IMR-90 (cell line): ENCODE measurements at regions not wholly inside any gene's neighbourhood (a gene's known extent, or its start where the extent isn't known, plus 50 kb on each side); places are given as distances from the start of the nearest gene placed in this dataset.

Source experiments
- ATAC-seq: fragments of 200-7000 bp; cut with Tn5 transposase; 2 replicates; pipeline ENCODE4 v1.9.1; 2020; ENCODE audit warnings: low read depth, mild to moderate bottlenecking, moderate library complexity
- BruUV-seq: library from RNA; stranded (reverse); fragments of 400-500 nt; replicated peaks from 2 replicates; lab custom pipeline; 2021; lab: Mats Ljungman, UMichigan
- CTCF ChIA-PET: fragments of 300-600 bp; formaldehyde crosslinking; extraction: SDS; loops from one replicate; lab custom pipeline; 2021; ENCODE audit warnings: antibody characterized with exemption; lab: Yijun Ruan, JAX
- POLR2A ChIA-PET: fragments of 300-600 bp; sonication (Branson Sonifier 250); formaldehyde crosslinking; loops from one replicate; lab custom pipeline; 2022; ENCODE audit warnings: antibody characterized with exemption; ENCODE audit not compliant: unreplicated experiment; lab: Charles Lee
- DNase-seq: peaks from one replicate; pipeline ENCODE4 v3.0.0; 2013
- H2AFZ ChIP-seq: replicated peaks from 2 replicates; pipeline ENCODE3; 2013; ENCODE audit warnings: low read length, mild to moderate bottlenecking; ENCODE audit not compliant: poor library complexity
- H2AK5ac ChIP-seq: 2 replicates; pipeline ENCODE4 v1.6.1; 2013; ENCODE audit warnings: low read depth, low read length, inconsistent platforms
- H2AK9ac ChIP-seq: replicated peaks from 2 replicates; pipeline ENCODE3; 2013; ENCODE audit warnings: mild to moderate bottlenecking, low read depth, low read length, moderate library complexity; ENCODE audit not compliant: poor library complexity
- H2BK120ac ChIP-seq: 2 replicates; pipeline ENCODE4 v1.6.1; 2013; ENCODE audit warnings: low read depth, low read length, inconsistent platforms
- H2BK15ac ChIP-seq: 3 replicates; pipeline ENCODE4 v1.6.1; 2013; ENCODE audit warnings: low read depth, low read length, inconsistent platforms
- H2BK20ac ChIP-seq: 2 replicates; pipeline ENCODE4 v1.6.1; 2013; ENCODE audit warnings: low read depth, mild to moderate bottlenecking, inconsistent platforms, low read length, moderate library complexity
- H2BK5ac ChIP-seq: 2 replicates; pipeline ENCODE4 v1.6.1; 2013; ENCODE audit warnings: mild to moderate bottlenecking, low read depth, low read length, inconsistent platforms; ENCODE audit not compliant: poor library complexity, severe bottlenecking
- H3K14ac ChIP-seq: replicated peaks from 2 replicates; pipeline ENCODE4 v1.6.1; 2013; ENCODE audit warnings: low read depth, low read length, inconsistent platforms
- H3K18ac ChIP-seq: 2 replicates; pipeline ENCODE4 v1.6.1; 2013; ENCODE audit warnings: low read depth, low read length, control low read depth
- H3K23ac ChIP-seq: 2 replicates; pipeline ENCODE4 v1.6.1; 2013; ENCODE audit warnings: low read depth, low read length, inconsistent platforms
- H3K27ac ChIP-seq: 2 replicates; pipeline ENCODE4 v1.5.1; 2013; ENCODE audit warnings: mild to moderate bottlenecking, control low read depth, low read length; ENCODE audit not compliant: insufficient read depth
- H3K27me3 ChIP-seq: 2 replicates; pipeline ENCODE4 v1.6.1; 2013; ENCODE audit warnings: low read length; ENCODE audit not compliant: control insufficient read depth, insufficient read depth
- H3K36me3 ChIP-seq: 2 replicates; pipeline ENCODE4 v1.6.1; 2013; ENCODE audit warnings: low read length, mixed read lengths; ENCODE audit not compliant: control insufficient read depth, insufficient read depth
- H3K4ac ChIP-seq: 2 replicates; pipeline ENCODE4 v1.6.1; 2013; ENCODE audit warnings: low read depth, low read length, inconsistent platforms
- H3K4me1 ChIP-seq: 2 replicates; pipeline ENCODE4 v1.6.1; 2013; ENCODE audit warnings: low read length, mixed read lengths; ENCODE audit not compliant: control insufficient read depth, insufficient read depth
- H3K4me2 ChIP-seq: 2 replicates; pipeline ENCODE4 v1.6.1; 2013; ENCODE audit warnings: low read depth, mild to moderate bottlenecking, control low read depth, low read length, moderate library complexity
- H3K4me3 ChIP-seq: 2 replicates; pipeline ENCODE4 v1.5.1; 2013; ENCODE audit warnings: low read depth, mild to moderate bottlenecking, control low read depth, low read length, moderate library complexity; ENCODE audit not compliant: insufficient read depth
- H3K56ac ChIP-seq: 2 replicates; pipeline ENCODE4 v1.6.1; 2013; ENCODE audit warnings: low read length, inconsistent platforms; ENCODE audit not compliant: insufficient read depth; ENCODE audit errors: extremely low read depth
- H3K79me1 ChIP-seq, 2 experiments: 2 replicates each; pipeline ENCODE4 v1.6.1; 2013; ENCODE audit warnings: low read length in 2 of 2, inconsistent platforms in 1 of 2, low read depth in 1 of 2
- H3K9ac ChIP-seq: 2 replicates; pipeline ENCODE4 v1.6.1; 2013; ENCODE audit warnings: low read depth, low read length, control low read depth
- H3K9me1 ChIP-seq: 2 replicates; pipeline ENCODE4 v1.6.1; 2013; ENCODE audit warnings: low read length, inconsistent platforms; ENCODE audit not compliant: insufficient read depth
- H3K9me3 ChIP-seq: 2 replicates; pipeline ENCODE4 v1.6.1; 2013; ENCODE audit warnings: low read length; ENCODE audit not compliant: control insufficient read depth, insufficient read depth
- H4K20me1 ChIP-seq: 2 replicates; pipeline ENCODE4 v1.6.1; 2013; ENCODE audit warnings: low read length, inconsistent platforms; ENCODE audit not compliant: insufficient read depth
- H4K5ac ChIP-seq: 2 replicates; pipeline ENCODE4 v1.6.1; 2013; ENCODE audit warnings: mild to moderate bottlenecking, low read depth, low read length, control low read depth
- H4K8ac ChIP-seq, 2 experiments: 2 replicates each; pipeline ENCODE4 v1.6.1; 2013; ENCODE audit warnings: low read depth in 2 of 2, low read length in 2 of 2, control low read depth in 1 of 2, inconsistent platforms in 1 of 2
- H4K91ac ChIP-seq: 2 replicates; pipeline ENCODE4 v1.6.1; 2013; ENCODE audit warnings: low read depth, low read length, inconsistent platforms; ENCODE audit not compliant: insufficient read depth
- BHLHE40 ChIP-seq: fragments of 150-350 bp; IDR thresholded peaks from 2 replicates; pipeline ENCODE4 v1.6.1; 2016; ENCODE audit warnings: mild to moderate bottlenecking, low read depth, low read length
- CEBPB ChIP-seq: IDR thresholded peaks from 2 replicates; pipeline ENCODE4 v1.6.1; 2012; ENCODE audit warnings: low read depth, low read length, improper control_type of control experiment
- CHD1 ChIP-seq: IDR thresholded peaks from 2 replicates; pipeline ENCODE4 v1.6.1; 2012; ENCODE audit warnings: low read depth, low read length, improper control_type of control experiment
- CTCF ChIP-seq: conservative IDR thresholded peaks from 2 replicates; pipeline ENCODE4 v1.5.1; 2012; ENCODE audit warnings: mild to moderate bottlenecking, low read depth, low read length, improper control_type of control experiment
- ELK1 ChIP-seq: fragments of 150-350 bp; IDR thresholded peaks from 2 replicates; pipeline ENCODE4 v1.6.1; 2016; ENCODE audit warnings: low read depth, mild to moderate bottlenecking, low read length, moderate library complexity, borderline replicate concordance
- FOS ChIP-seq: fragments of 150-350 bp; IDR thresholded peaks from 2 replicates; pipeline ENCODE4 v1.6.1; 2016; ENCODE audit warnings: low read depth, low read length
- MAFK ChIP-seq: IDR thresholded peaks from 2 replicates; pipeline ENCODE4 v1.6.1; 2012; ENCODE audit warnings: low read depth, low read length, improper control_type of control experiment
- MAZ ChIP-seq: IDR thresholded peaks from 2 replicates; pipeline ENCODE4 v1.6.1; 2012; ENCODE audit warnings: low read depth, mild to moderate bottlenecking, low read length, improper control_type of control experiment, moderate library complexity, borderline replicate concordance
- MXI1 ChIP-seq: IDR thresholded peaks from 2 replicates; pipeline ENCODE4 v1.6.1; 2012; ENCODE audit warnings: low read depth, mild to moderate bottlenecking, low read length, moderate library complexity, borderline replicate concordance
- NFE2L2 ChIP-seq: fragments of 150-350 bp; IDR thresholded peaks from 2 replicates; pipeline ENCODE4 v1.6.1; 2016; ENCODE audit warnings: low read depth, mild to moderate bottlenecking, low read length
- POLR2A ChIP-seq: IDR thresholded peaks from 2 replicates; pipeline ENCODE4 v1.6.1; 2012; ENCODE audit warnings: mild to moderate bottlenecking, low read depth, low read length
- RAD21 ChIP-seq: IDR thresholded peaks from 2 replicates; pipeline ENCODE4 v1.6.1; 2012; ENCODE audit warnings: low read length, improper control_type of control experiment
- RCOR1 ChIP-seq: IDR thresholded peaks from 2 replicates; pipeline ENCODE4 v1.6.1; 2012; ENCODE audit warnings: mild to moderate bottlenecking, low read length, improper control_type of control experiment; ENCODE audit not compliant: insufficient replicate concordance
- RFX5 ChIP-seq: IDR thresholded peaks from 2 replicates; pipeline ENCODE4 v1.8.0; 2012; ENCODE audit warnings: low read depth, mild to moderate bottlenecking, low read length, moderate library complexity
- SMC3 ChIP-seq: fragments of 150-350 bp; IDR thresholded peaks from 2 replicates; pipeline ENCODE4 v1.6.1; 2016; ENCODE audit warnings: low read depth, mild to moderate bottlenecking, antibody characterized with exemption, low read length, moderate library complexity
- USF2 ChIP-seq: fragments of 150-350 bp; IDR thresholded peaks from 2 replicates; pipeline ENCODE4 v1.6.1; 2017; ENCODE audit warnings: mild to moderate bottlenecking, antibody characterized with exemption, low read length, low read depth
- WGBS, 2 experiments: methylation state at CpG; one replicate each; pipeline versions ENCODE4 v1.1.5 to v1.1.7; 2013; ENCODE audit warnings: missing lambda C conversion rate in 2 of 2; ENCODE audit not compliant: insufficient read length in 1 of 2; ENCODE audit errors: extremely low coverage in 2 of 2; 5-methylcytosine and 5-hydroxymethylcytosine counted together
- dilution Hi-C: fragments of 300-500 bp; cut with HindIII; formaldehyde crosslinking; loops from one replicate; pipeline ENCODE4 v1.14.3; 2018; ENCODE audit warnings: low sequenced_read_pairs; ENCODE audit not compliant: unreplicated experiment
- in situ Hi-C: fragments of 300-500 bp; cut with MboI; formaldehyde crosslinking; loops from 3 replicates; pipeline ENCODE4 v1.14.3; 2019; ENCODE audit warnings: low sequenced_read_pairs, inconsistent platforms, mixed read lengths
- intact Hi-C: fragments of 100-400 bp; cut with micrococcal nuclease; formaldehyde crosslinking; loops from 2 replicates; pipeline ENCODE4 v1.10.0; 2022

- no peak overlapping the region for H3K14ac ChIP-seq
- no peak overlapping the region for H3K18ac ChIP-seq
- H4K8ac ChIP-seq = no peak overlapping the region
- dilution Hi-C loops (no loop called here), in situ Hi-C loops (no loop called here), intact Hi-C loops (no loop called here)
- H3K79me1 ChIP-seq = no peaks in the 10 kb centered on the region
- H2BK20ac ChIP-seq = no peak overlapping the region
- no peak overlapping the region for H2AFZ ChIP-seq
- no peaks in the 10 kb centered on the region for H3K4me1 ChIP-seq
- no peak overlapping the region for H3K27ac ChIP-seq
- H3K9me3 ChIP-seq = peaks cover 4% of the 10 kb centered on the region
- no CpG with 5 or more reads among the region's 1 CpG for WGBS, 2 experiments
- H4K5ac ChIP-seq = no peak overlapping the region
- H2AK9ac ChIP-seq = no peak overlapping the region
- H3K4me2 ChIP-seq = no peak overlapping the region
- no peak overlapping the region for H4K91ac ChIP-seq
- DNase-seq (no peak), ATAC-seq (no peak)
- CTCF ChIA-PET = no interaction called here
- H3K4me3 ChIP-seq = no peak overlapping the region
- H3K9ac ChIP-seq = no peak overlapping the region
- H4K20me1 ChIP-seq = no peaks in the 10 kb centered on the region
- no peak overlapping the region for H3K4ac ChIP-seq
- no peak for TF ChIP-seq CHD1
- no peak for TF ChIP-seq RAD21
- no peak for TF ChIP-seq CEBPB
- no peak for TF ChIP-seq RCOR1
- TF ChIP-seq MAFK = no peak
- TF ChIP-seq NFE2L2 = no peak
- TF ChIP-seq BHLHE40 = no peak
- no peak for TF ChIP-seq ELK1
- TF ChIP-seq MXI1 = no peak
- TF ChIP-seq USF2 = no peak
- TF ChIP-seq RFX5 = no peak
- no peak for TF ChIP-seq SMC3
- no peak for TF ChIP-seq POLR2A
- TF ChIP-seq FOS = no peak
- no peak for TF ChIP-seq CTCF
- no peak for TF ChIP-seq MAZ
- no peak overlapping the region for H2BK120ac ChIP-seq
- BruUV-seq = no TSS peak
- H2BK15ac ChIP-seq = no peak overlapping the region
- no peaks in the 10 kb centered on the region for H3K36me3 ChIP-seq
- H3K56ac ChIP-seq = no peak overlapping the region
- no peaks in the 10 kb centered on the region for H3K9me1 ChIP-seq
- H2AK5ac ChIP-seq = no peak overlapping the region
- POLR2A ChIA-PET = no interaction called here
- H3K27me3 ChIP-seq = no peaks in the 10 kb centered on the region
- H3K23ac ChIP-seq = no peak overlapping the region
- H2BK5ac ChIP-seq = no peak overlapping the region
These were observed 513.5 kb downstream of the TRIB2 start for GRCh38 chr2:13230221-13230620.
